SK-MEL-5 (cell line): ENCODE measurements at regions not wholly inside any gene's neighbourhood (a gene's known extent, or its start where the extent isn't known, plus 50 kb on each side); places are given as distances from the start of the nearest gene placed in this dataset.
"Not testable (repeated sequence)": the region's sequence is repeated elsewhere in the genome, so short reads cannot be mapped to it uniquely, and the experiment has no call there.

Experiments used
- DNase-seq: peaks from one replicate; pipeline ENCODE4 v3.0.0-alpha.2; 2016; ENCODE audit warnings: low read depth, low spot score
- in situ Hi-C: cut with HindIII; loops from 2 replicates; pipeline ENCODE4 v1.10.0; 2016; ENCODE audit warnings: low sequenced_read_pairs, high pct_unique_total_duplicates, low pct_unique_long_range_greater_than_20kb

DNA sequence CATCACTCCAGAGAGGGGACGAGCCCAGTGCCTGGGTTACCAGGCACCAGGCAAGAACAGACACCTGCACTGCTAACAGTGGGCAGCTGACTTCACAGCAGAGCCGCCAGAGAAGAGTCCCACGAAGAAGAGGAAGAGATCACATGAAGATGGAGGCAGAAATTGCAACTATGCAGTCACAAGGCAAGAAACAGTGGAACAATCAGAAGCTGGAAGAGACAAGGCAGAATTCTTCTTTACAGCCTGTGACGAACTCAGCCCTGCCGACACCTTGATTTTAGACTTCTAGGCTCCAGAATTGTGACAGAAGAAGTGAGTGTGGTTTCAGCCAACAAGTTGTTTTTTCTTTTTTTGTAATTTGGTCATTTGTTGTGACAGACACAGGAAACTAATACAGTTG lies 59.2 kb downstream of the IL12A start:
- no peak for DNase-seq
- in situ Hi-C loops = no loop called here

DNA sequence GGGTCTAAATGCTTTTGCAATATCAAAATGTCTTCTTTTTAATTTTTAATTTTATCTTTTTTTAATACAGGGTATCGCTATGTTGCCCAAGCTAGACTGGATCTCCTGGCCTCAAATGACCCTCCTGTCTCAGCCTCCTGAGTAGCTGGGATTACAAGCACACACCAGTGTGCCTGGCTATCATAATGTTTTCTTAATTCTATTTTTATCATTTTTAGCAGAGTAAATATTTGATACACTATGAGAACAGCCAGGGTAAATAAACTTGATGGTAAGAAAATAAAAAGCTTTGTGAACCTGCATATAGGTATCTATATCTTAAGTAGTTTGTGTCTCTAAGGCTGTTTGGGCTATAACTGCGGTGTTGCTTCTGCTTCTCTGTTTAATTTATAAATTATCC lies 60.4 kb downstream of the IL12A start:
- in situ Hi-C loops = no loop called here
- DNase-seq = no peak

DNA sequence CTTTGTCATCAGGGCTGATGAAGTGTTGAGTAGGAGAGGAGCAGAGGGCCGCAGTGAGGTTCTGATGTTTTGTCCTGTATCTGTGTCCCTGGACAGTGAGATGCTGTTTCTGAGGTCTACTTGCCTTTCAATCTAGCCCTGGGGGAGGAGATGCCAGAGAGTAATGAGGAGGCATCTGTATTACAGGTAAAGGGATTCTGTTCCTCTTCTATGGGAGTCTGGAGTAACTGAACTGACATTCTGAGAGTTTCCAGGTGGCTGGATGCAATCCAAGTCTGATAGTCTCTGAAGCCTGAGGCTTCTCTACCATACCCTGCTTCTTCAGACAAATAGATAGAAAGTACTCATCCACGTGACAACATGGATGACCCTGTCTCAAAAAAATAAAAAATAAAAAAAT lies 60.9 kb downstream of the IL12A start:
- DNase-seq = no peak
- in situ Hi-C loops = no loop called here

DNA sequence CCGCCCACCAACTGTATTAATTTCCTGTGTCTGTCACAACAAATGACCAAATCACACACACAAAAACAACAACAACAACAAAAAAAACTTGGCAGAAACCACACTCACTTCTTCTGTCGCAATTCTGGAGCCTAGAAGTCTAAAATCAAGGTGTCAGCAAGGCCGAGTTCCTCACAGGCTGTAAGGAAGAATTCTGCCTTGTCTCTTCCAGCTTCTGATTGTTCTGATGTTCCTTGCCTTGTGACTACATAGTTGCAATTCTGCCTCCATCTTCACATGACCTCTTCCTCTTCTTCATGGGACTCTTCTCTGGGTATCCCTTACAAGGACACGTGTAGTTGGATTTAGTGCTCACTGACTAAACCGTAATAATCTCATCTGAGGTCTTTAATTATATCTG lies 61.4 kb downstream of the IL12A start:
- no peak for DNase-seq
- in situ Hi-C loops = no loop called here

DNA sequence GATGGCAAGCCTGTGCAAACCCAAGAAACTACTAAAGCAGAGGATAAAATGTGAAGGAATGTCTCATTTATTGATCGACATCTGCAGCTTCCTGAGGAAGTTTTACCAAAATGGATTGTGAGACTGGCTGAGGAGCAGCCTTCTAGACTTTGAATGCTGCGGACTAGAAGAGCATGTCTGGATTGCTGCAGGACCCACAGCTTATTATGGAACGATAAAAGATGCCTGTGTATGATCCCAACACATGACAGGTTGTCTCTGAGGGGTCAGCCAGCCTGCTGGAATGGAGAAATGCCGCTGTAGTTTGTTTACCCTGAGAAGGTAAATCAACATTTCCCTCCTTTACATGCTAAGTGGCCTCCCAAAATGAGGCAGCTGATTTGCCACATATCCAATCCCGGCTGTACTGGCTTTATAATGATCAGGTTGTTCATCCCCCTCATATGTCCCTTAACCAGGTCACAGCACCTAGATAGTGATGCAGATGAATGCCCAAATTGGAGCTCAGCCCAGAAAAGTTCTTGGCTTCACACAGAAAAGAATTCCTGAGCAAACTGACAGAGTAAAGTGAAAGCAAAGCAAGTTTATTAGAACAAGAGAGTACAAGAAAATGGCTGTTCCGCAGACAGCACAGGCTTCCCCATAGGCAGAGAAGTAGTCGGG lies 63.9 kb downstream of the IL12A start:
- no peak for DNase-seq

DNA sequence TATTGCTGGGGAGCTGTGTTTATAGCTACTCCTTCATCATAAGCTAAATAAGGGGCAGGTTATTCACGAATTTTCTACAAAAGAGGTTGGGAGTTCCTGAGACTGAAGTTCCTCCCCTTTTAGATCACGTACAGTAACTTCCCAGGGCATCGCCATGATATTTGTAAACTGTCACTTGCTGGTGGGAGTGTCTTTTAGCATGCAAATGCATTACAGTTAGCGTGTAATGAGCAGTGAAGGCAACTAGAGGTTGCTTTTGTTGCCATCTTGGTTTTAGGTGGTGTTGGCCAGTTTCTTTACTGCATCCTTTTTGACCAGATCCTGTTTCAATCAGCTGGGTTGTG lies 64.4 kb downstream of the IL12A start:
- in situ Hi-C loops = no loop called here
- no peak for DNase-seq

More for the DNA sequence above, 63.9 kb downstream of the IL12A start:
- in situ Hi-C loops = no loop called here

DNA sequence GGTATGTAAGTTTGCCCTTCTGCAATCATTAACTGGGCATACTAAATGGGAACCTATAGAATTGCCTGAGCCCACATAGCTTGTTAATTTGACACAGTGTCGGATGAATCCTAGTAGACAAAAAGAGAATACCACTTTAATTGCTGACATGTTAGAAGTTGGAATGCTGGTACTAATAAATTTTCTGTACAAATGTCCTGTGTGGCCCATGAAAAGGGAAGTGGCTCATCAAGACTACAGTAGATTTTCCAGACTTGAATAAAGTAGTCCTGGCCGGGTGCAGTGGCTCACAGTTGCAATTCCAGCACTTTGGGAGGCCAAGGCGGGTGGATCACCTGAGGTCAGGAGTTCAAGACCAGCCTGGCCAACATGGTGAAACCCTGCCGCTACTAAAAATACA lies 66.2 kb downstream of the IL12A start:
- DNase-seq, in situ Hi-C loops: not testable (repeated sequence)

DNA sequence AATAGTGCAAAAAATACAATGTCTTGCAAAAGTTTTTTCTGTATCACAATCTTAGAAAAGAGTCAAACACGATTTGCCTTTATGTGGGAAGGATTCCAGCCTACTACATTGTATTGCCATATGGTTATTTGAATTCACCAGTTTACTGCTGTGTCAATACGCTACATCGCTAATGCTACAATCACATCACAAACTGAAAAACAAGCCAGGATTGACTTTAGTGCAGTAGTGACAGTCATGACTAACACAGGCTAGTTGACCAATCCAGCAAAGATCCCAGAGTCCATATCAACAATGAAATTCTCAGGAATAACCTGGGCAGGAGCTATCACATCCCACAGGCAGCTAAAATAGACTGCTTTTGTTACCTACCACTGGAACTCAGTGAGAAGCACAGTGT lies 67.0 kb downstream of the IL12A start:
- DNase-seq = no peak
- in situ Hi-C loops = no loop called here

DNA sequence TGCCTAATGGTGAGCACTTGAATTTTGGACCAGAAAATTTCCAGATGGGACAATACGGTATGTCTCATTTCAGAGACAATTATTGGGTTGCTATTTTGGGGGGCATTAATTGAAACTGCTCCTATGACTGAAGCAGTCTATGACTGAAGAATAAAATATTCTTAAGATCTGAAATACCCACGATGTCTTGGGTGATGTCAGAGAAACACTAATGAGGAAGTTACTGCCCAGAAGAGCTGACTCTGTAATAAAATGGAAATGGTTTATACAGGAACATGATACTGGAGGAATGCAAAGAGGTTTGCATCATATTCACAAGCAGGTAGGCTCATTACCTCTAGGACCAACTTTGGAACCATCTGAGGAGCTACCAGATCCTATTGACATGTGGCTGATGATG lies 68.7 kb downstream of the IL12A start:
- in situ Hi-C loops = no loop called here
- DNase-seq = no peak

DNA sequence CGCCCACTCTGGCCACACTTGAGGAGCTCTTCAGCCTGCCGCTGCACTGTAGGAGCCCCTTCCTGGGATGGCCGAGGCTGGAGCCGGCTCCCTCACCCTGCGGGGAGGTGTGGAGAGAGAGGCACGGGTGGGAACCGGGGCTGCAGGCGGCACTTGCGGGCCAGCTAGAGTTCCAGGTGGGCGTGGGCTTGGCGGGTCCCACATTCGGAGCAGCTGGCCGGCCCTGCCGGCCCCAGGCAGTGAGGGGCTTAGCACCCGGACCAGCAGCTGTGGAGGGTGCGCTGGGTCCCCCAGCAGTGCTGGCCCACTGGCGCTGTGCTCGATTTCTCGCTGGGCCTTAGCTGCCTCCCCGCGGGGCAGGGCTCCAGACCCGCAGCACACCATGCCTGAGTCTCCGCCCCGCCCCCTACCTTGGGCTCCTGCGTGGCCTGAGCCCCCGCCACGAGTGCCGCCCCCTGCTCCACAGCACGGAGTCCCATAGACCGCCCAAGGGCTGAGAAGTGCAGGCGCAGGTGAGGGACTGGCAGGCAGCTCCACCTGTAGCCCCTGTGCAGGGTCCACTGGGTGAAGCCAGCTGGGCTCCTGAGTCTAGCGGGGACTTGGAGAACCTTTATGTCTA lies 71.9 kb downstream of the IL12A start:
- in situ Hi-C loops = no loop called here
- no peak for DNase-seq

DNA sequence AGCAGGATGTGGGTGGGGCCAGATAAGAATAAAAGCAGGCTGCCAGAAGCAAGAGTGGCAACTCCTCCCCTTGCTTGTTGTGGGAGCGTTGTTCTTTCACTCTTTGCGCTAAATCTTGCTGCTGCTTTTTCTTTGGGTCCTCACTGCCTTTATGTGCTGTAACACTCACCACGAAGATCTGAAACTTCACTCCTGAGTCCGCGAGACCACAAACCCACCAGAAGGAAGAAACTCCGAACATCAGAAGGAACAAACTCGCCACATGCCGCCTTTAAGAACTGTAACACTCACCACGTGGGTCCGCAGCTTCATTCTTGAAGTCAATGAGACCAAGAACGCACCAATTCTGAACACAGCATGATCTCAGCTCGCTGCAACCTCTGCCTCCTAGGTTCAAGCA lies 72.9 kb downstream of the IL12A start:
- in situ Hi-C loops = no loop called here
- no peak for DNase-seq

DNA sequence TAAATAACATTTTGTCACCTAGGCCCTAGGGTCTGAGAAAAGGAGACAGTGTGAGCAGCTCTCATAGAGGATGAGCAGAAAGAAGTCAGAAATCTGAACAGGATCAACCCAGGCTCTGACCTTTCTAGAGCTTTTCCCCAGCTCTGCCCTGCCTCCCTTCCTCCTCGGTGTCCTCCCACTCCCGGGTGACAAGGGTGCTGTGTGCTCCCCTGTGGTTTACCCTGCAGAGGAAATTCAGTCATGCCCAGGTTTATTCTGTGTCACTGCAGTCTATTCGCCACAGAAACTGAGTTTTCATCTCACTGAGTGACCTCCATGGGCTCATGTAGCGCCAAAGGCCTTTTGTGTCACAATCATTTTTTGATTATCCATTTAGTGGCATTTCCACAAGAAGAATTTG lies 76.6 kb downstream of the IL12A start:
- in situ Hi-C loops = no loop called here

DNA sequence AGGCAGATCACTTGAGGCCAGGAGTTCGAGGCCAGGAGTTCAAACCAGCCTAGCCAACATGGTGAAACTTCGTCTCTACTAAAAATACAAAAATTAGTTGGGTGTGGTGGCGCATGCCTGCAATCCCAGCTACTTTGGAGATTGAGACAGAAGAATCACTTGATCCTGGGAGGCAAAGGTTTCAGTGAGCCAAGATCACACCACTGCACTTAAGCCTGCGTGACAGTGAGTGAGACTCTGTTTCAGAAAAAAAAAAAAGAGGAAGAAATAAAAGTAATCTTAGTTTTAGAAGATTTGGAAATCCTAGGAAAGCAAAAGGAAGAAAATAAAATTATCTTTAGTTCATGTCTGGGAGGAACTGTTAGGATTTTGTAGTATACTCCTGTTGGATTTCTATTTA lies 77.2 kb downstream of the IL12A start:
- no peak for DNase-seq
- in situ Hi-C loops = no loop called here

More for the DNA sequence above, 76.6 kb downstream of the IL12A start:
- DNase-seq = no peak

DNA sequence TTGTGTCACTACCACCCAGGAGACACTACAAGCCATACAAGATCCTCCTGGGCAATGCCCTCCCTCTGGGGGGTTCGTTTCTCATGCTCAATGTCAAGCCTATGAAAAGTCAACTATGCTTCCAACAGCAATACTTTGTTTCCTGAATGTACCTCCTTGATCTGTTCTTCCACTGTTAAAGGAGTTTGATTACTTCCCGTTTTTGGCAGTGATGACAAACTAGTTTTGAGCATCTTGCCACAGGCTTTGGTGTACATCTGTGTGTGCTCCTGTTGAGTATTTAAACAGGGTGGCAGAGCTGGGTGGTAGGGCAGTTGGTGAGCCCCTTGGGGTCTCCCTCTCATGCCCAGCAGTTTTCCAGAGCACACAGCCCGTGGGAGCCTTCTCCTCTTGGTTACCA lies 81.4 kb downstream of the IL12A start:
- in situ Hi-C loops = no loop called here
- DNase-seq = no peak

DNA sequence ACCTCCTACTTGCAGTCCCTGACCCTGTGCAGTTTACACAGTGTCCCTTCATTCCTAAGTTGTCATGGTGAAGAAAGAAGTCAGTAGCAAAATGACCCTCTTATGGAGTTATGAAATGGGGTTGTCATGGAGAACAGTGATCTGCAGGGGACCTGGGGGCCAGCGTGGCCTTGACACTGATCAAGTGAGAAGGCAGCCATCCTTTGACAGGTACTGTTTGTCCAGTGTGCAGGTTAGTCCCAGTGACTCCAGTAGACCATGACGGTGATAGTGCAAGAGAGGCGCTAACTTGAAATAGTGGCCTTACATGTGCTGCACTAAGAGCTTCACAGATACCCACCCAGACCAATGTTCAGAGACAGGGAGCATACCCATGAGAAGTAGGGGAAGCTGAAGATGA lies 87.9 kb downstream of the IL12A start:
- in situ Hi-C loops = no loop called here
- DNase-seq = no peak

DNA sequence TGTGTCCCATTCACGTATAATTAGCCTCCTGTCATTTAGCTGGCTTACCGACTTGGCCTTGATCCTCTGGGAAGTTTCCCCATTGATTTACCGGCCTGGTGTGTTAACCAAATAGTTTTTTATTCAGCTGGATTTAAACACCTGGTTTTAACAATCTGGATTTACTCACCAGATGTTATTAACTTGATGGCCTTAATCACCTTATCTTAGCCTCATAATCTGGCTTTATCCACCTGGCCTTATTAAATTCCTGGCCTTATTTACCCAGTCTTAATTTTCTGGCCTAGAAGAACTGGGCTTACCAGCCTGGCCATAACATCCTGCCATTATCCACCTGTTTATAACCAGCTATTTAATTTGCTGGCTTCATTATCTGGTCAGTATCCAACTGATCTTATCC lies 89.9 kb downstream of the IL12A start:
- no peak for DNase-seq
- in situ Hi-C loops = no loop called here

DNA sequence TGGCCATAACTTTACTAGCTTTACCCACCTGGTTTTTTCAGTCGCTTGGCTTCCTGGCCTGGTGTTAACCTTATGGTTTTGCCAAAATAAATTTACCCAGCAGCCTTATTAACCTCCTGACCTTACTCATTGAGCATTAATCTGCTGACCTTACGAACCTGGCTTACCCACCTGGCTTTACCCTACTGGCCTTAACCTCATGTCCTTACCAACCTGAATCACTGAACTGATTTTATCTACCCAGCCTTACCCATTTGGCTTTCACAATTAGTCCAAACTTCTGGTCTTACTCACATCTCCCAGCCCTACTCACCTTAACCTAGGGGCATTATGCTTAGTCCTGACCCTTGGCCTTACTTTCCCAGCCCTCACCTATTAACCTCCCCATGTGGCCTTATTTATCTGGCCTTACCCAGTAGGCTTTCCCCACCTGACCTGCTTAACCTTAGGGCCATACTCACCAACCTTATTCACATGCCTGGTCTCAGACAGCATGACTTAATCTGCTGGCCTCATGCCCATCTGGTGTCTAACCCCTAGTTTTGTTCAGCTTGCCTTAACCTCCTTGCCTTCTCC lies 93.4 kb downstream of the IL12A start:
- in situ Hi-C loops = no loop called here
- no peak for DNase-seq

DNA sequence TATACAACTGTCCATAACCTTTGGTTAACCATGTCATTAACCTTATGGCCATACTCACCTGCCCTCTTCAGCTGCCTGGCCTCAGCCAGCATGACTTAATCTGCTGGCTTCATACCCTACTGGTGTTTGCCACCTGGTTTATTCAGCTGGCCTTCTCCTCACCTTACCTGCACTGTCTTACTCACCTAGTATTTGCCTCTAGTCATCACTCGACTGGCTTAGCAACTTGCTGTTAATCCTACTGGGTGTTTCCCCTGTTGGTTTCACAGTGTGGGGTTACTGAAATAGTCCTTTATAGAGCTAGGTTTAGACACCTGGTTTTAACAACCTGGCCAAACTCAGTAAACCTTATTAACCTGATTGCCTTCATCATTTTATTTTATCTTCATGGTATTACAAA lies 96.4 kb downstream of the IL12A start:
- DNase-seq = no peak

DNA sequence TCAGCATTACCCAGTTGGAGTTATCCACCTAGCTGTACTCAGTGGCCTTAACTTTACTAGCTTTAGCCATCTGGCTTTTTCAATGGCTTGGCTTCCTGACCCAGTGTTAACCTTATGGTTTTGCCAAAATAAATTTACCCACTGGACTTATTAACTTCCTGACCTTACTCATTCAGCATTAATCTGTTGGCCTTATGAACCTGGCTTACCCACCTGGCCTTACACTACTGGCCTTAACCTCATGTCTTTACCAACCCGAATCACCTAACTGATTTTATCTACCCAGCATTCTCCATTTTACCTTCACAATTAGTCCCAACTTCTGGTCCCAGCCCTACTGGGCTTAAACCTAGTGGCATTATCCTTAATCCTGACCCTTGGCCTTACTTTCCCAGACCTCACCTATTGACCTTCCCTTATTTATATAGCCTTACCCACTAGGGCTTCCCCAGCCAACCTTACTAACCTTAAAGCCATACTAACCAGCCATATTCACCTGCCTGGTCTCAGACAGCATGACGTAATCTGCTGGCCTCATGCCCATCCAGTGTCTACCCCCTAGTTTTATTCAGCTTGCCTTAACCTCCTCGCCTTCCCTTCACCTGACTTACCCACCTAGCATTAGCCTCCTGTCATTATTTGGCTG lies 100.0 kb downstream of the IL12A start:
- in situ Hi-C loops = no loop called here
- no peak for DNase-seq

More for the DNA sequence above, 96.4 kb downstream of the IL12A start:
- in situ Hi-C loops = no loop called here
